ENCODE measurements at regions not wholly inside any gene's neighbourhood (a gene's known extent, or its start where the extent isn't known, plus 50 kb on each side); places are given as distances from the start of the nearest gene placed in this dataset.
"Not testable (repeated sequence)": the region's sequence is repeated elsewhere in the genome, so short reads cannot be mapped to it uniquely, and the experiment has no call there.

DNA sequence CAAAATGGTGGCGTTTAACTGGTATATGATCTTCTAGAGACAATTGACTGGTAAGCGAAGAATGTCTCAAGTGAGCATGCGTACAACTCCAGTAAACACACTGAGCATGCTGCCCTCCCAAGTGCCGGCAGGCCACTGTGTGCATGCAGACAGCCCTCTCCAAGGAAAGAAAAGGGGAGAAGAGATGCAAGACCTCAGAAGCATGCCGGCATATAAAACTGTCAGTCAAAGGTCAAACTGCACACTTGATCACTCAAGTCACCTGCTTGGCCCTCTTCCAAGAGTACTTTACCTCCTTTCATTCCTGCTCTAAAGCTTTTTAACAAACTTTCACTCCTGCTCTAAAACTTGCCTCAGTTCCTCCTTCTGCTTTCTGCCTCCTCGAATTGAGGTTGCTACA is 910.2 kb downstream of the TAF11L14 start:
- no peak for DNase-seq (ENCODE audit: low read depth, low spot score)

DNA sequence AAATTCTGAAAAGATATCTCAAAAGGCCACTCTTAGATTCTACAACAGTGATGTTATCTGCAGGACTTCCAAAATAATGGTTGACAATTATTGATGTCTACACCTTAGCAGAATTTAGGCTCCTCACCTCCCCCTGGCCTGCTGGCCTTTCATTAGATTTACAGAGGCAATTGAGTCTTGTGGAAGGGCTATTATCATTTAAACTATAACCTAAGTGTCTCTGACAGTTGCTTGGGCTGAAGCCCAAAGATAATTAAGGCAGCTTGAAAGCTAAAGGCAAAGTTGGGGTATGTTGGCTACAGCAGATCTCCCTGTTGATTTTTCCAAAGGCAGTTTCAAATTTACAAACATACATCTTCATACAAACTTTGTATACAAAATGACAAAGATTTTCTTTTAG is 912.3 kb downstream of the TAF11L14 start:
- DNase-seq (ENCODE audit: low read depth, low spot score), result no peak

DNA sequence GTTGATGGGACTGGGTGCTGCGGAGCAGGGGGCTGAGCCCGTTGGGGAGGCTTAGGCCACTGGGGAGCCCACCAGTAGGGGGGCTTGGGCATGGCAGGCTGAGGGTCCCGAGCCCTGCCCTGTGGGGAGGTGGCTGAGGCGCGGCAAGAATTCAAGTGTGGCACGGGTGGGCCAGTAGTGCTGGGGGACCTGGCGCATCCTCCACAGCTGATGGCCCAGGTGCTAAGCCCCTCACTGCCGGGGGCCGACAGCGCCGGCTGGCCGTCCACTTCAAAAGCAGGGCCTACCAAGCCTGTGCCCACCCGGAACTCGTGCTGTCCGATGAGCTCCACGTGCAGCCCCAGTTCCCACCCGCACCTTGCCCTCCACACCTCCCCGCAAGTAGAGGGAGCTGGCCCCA is 917.5 kb downstream of the TAF11L14 start:
- no peak for DNase-seq (ENCODE audit: low read depth, low spot score)

DNA sequence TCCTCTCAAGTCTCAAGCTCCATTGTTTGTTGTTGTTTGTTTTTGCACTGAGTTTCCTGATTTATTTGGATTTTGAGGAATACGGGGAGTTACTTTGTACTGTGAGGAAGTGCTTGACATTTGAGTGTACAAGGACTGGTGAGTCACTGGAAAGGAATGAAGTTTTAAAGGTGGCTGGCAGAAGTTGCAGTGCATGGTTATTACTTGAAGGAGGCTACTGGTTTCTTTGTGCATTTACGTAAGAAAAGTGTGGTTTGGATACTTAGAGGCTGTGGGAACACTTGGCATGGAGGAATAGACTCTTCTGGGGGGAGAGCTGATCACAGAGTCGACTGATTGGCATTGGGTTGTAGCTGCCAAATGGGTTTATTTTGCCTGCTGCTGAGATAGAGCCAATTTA is 919.0 kb downstream of the TAF11L14 start:
- no peak for DNase-seq (ENCODE audit: low read depth, low spot score)

DNA sequence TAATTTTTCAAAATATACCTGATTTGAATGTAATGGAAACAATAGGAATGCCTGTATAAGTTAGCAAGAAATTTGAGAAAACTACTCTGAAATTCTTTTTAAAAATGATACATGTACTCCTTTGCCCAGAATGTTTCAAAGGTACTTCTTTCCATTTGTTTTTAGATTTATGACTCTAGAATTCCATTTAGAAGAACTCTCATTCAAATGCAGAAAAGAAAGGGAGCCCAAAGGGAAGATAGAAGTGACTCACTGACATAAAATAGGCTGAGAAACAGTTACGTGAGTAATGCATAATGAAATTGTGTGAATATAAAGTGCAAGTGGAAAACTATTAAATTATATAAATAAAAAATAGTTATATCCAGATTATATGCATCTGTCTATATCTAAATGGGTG is 926.3 kb downstream of the TAF11L14 start:
- DNase-seq (ENCODE audit: low read depth, low spot score), result no peak

DNA sequence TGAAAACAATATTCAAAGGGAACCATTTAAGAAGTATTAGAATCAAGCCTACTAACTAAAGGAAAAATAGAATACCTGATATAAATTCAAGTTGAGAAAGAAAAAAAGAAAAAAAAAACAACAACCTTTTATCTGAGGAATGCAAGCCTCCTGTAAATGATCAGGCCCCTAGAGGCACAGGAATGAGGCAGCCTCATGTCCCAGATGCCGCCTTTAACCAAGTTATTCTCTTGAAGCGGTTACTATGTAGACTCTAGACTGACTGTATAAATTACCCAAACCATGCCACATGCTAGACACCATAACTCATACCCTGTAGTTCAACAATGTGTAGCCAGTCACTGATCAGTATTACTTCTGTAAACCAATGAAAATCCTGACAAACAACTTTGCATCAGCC is 929.6 kb downstream of the TAF11L14 start:
- no peak for DNase-seq (ENCODE audit: low read depth, low spot score)

DNA sequence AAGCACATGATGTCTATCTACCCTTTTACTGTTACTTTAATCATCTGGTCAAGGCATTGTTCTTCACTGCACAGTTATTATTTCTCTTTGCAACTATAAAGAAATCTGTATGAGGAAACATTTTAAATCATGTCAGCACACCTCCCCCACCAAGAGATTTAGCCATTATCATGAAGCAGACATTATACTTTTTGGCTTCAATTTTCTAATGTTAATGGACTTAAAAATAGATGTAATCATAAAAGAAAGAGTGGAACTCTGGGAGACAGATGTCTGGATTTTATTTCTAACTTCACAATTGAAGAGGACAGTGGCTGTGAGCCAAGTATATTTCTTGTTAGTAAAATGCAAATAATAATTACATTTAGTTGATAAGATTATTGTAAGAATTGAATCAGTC is 932.4 kb downstream of the TAF11L14 start:
- DNase-seq (ENCODE audit: low read depth, low spot score), result no peak

DNA sequence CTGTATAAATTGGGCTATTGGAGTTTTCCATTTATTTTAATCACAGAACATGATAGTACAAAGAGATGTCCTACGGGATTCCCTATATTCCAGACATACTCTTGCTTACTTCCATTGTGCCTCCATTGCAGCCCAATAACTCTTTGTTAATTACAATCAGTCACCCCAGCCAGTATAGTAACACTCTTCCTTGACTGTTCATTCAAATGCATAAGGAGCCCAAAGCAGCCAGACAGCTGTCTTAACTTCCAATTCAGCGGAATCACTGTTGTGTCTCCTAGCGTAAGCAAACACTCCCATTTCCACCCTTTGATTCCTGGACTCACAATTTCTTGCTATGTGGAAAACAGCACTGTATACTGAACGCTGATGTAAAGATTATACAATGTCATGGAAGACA is 942.3 kb downstream of the TAF11L14 start:
- DNase-seq (ENCODE audit: low read depth, low spot score), result no peak

DNA sequence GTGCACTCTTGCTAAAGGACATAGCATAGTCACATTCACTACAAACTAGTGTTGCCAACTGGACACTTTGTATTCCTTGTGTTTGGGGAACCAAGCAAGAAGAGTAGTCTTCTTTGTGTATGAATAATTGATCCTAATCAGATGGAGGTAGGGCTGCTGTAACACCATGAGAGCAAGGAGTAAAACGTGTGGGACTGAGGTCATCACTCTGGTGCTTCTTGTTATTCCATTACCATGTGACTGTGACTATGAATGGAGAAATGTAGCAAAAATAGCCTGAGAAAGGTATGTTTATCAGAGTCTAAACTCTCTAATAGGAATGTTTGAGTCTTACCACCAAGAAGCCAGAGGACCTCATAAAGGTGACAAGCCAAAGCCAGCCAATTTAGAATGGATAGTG is 966.9 kb downstream of the TAF11L14 start:
- no peak for DNase-seq (ENCODE audit: low read depth, low spot score)

DNA sequence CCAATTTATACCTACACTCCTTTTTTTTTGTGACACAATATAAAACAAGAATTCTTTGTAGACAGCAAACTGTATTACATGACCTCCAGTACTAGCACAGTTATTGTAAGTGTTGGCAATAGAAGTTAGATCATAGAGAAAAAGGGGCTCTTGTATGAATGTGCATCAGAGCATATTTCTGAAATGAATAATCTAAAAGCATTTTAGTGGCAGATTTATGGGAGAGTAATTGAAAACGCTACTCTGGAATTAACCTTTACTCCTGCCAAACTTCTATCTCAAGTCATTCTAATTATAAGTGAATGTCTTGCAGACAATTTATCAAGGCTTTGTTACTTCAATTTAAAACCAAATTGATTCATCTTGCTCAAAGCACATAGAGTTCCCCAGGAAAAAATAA is 968.1 kb downstream of the TAF11L14 start:
- DNase-seq (ENCODE audit: low read depth, low spot score), result no peak

DNA sequence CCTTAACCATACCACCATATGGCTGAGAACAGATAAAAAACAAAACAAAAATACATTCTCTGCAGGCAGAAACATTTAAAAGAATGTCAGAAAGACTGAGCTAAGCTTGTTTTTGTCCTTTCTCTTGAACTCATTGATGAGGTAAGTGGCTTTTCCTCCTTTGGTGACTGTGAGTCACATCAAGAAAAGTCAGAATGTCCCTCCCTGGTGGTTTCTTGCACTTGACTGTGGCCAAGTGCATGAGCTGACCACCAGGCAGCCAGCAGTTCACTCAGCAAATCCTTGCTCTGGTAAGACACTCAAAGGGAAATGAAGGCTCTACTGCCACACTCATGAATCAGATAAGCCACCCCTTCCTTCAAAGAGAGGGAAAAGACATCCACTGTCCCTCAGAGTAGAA is 970.9 kb downstream of the TAF11L14 start:
- DNase-seq (ENCODE audit: low read depth, low spot score), result no peak

DNA sequence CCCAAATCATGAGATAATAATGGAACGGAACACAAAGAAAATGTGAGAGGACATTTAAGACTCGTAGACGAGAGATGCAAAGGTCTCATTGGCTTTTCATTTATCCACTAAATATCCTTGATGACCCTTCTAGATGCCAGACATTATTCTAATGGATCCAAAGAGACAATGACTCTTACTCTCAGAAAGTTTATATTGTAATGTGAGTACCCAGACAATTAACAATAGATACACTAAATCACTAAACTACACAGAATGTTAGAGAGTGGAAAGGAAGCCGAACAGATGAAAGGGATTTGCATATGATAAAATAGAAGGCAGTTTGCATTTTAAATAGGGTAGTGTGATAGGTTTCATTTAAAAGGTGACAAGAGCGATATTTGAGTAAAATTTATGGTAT is 973.3 kb downstream of the TAF11L14 start:
- no peak for DNase-seq (ENCODE audit: low read depth, low spot score)

DNA sequence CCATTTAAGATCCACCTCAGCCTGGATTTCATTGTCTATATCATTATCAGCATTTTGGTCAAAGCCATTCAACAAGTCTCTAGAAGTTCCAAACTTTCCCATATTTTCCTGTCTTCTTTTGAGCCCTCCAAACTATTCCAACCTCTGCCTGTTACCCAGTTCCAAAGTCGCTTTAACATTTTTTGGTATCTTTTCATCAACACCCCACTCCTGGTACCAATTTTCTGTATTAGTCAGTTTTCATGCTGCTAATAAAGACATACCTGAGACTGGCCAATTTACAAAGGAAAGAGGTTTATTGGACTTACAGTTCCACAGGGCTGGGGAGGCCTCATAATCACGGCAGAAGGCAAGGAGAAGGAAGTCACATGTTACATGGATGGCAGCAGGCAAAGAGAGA is 982.9 kb downstream of the TAF11L14 start:
- not testable (repeated sequence) for DNase-seq (ENCODE audit: low read depth, low spot score)

DNA sequence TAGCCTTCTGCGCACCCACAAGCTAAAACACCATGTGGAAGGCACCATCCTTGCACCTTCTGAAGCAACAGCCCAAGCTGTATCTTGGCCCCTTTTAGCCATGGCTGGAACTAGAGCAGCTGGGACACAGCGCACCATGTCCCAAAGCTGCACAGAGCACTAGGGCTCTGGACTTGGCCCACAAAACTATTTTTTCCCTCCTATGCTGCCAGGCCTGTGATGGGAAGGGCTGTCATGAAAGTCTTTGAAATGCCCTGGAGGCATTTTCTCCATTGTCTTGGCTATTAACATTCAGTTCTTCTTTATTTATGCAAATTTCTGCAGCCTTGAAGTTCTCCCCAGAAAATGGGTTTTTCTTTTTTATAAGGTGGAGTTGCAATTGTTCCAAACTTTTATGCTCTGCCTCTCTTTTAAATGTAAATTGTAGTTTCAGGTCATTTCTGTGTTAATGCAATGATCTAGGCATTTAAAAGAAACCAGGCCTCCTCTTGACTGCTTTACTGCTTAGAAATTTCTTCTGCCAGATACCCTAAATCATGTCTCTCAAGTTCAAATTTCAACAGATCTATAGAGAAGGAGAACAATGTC is 996.3 kb downstream of the TAF11L14 start:
- no peak for DNase-seq (ENCODE audit: low read depth, low spot score)

DNA sequence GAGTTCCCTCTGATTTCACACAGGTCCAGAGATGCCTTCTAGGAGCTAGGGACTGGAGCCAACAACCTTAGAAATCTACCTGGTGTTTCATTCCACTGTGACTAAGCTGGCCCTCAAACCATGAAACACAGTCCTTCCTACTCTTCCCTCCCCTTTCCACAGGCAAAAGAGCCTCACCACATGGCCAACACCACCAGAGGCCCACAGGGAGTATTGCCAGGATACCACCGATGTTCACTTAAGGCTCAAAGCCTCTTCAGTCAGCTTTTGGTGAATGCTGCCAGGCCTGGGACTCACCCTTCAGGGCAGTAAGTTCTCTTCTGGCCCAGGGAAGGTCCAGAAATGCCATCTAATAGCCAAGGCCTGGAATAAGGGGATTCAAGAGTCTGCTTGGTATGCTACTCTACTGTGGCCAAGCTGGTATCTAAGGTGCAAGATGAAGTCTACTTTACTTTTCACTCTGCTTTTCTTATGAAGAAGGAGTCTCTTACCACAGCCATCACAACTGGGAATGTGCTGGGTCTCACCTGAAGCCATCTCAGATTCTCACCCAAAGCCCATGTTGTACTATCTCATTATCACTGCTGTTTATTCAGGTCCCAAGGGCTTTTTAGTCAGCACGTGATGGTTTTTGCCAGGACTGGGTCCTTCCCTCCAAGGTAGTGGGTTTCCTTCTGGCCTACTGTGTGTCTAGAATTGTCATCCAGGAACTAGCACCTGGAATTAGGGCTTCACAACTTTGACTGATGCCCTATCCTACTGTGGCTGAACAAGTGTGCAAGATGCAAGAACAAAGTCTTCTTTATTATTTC is 1018.4 kb downstream of the TAF11L14 start:
- no peak for DNase-seq (ENCODE audit: low read depth, low spot score)

DNA sequence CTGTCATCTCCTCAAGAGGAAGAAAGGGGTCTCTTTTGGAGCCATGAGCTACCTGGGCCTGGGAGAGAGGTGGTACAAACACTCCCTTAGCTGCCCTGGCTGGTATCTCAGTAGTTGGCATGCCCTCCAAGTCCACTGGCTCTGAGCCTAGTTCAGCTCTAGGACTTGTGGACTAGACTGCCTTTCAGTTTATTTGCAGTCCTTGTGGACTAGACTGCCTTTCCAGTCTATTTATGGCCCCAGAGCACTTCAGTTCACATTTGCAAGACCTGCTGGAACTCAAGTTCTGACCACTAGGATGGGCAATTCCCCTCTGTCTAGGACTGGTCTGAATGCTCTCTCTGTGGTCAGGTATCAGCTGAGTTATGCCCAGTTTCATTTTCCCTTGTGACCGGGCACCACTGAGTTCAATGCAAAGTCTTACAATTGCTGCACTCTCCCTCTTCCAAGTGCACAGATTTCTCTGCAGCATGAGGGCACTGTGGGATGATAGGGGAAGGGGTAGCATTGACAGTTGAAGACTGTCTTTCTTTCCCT is 1019.0 kb downstream of the TAF11L14 start:
- no peak for DNase-seq (ENCODE audit: low read depth, low spot score)

DNA sequence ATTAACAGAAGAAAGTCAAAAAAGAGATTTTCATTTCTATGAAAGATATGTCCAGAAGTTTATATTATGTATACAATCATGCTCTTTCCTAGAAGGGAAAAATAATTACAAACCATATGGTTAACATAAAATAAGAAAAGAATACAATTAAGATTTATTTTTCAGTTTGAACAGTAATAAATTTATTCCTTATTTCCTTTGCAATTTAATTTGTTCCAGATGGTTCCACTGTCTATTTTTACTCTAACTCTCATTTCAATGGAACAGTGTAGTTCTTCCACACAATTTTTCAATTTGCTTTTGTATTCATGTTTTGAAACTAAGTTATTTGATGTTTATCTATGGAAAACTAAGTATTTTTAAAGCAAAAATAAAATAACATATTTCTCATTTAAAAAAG is 1026.3 kb downstream of the TAF11L14 start:
- no peak for DNase-seq (ENCODE audit: low read depth, low spot score)

DNA sequence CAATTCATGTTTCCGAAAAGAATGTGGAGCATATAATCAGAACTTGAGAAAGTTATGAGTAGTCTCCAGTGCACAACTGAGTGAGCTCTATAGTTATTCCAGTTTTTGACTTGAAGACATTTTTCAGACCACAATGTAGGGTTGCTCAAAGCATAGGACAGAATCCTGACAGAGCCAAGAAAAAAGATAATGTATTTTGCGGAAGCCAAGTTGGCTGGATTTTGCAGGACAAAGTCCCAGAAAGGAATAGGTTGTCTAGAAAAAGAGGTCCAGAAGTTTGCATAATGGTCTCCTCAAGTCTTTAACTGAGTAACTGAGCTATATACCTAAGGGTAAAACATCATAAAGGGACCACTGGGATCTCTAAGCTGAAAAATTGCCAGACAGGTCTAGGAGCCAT is 1028.0 kb downstream of the TAF11L14 start:
- no peak for DNase-seq (ENCODE audit: low read depth, low spot score)

DNA sequence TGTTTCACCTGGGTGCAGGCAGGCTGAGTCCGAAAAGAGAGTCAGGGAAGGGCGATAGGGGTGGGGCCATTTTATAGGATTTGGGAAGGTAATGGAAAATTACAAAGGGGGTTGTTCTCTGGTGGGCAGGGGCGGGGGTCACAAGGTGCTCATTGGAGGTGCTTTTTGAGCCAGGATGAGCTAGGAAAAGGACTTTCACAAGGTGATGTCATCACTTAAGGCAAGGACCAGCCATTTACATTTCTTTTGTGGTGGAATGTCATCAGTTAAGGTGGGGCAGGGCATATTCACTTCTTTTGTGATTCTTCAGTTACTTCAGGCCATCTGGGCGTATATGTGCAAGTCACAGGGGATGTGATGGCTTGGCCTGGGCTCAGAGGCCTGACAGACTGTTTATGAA is 1040.0 kb downstream of the TAF11L14 start:
- DNase-seq (ENCODE audit: low read depth, low spot score), result not testable (repeated sequence)

DNA sequence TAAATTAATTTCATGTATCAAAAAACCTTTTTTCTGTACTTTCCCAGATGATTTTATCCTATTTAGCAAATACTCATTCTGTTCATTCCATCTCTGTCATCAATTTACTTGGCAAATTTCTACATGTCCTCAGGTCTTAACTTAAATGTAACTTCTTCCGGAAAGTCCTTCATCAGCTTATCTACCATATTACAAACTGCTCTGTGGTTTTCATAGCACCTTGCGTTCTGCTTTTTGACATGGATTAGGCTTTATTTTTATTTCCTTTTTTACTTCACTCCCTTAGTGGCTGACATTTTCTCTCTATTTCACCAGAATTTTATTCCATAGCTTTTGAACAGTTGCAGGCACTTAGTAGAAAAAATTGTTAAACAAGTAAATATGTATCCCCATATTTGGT is 1040.8 kb downstream of the TAF11L14 start:
- DNase-seq (ENCODE audit: low read depth, low spot score), result no peak

DNA sequence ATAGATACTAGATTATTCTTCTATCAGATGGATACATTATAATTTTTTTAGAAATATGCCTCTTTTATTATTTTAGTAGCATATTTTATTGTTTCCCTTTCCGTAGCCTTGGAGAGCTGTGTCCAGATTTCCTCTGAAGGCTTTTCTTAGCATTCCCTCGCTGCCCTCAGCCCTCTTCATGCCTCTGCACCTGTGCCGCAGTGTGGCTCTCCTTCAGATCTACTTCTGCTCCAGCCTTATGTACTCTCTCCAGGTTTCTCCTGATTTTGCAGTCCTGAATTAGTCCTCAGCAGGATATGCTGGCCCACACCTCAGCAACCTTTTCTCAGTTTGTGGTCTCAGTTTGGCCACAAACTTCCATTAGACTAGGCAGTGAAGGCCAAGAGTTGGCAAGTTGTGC is 1052.0 kb downstream of the TAF11L14 start:
- DNase-seq (ENCODE audit: low read depth, low spot score), result no peak

DNA sequence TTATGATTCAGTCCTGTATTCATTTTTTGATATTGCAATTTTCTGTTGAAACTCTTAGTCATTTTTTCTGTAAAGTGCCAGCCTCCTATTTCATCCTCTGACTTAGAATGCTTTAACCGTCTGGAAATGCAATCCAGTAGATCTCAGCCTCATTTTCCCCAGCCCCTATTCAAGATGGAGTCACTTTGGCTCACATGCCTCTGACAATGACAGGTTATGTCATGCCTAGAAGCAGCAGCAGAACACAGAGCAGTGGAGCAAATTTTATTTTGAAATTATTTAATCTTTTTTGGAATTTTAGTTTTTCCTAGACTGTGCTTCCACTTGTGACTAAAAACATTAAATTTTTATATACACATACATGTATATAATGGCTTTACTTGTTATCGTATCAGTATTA is 1053.2 kb downstream of the TAF11L14 start:
- DNase-seq (ENCODE audit: low read depth, low spot score), result no peak

DNA sequence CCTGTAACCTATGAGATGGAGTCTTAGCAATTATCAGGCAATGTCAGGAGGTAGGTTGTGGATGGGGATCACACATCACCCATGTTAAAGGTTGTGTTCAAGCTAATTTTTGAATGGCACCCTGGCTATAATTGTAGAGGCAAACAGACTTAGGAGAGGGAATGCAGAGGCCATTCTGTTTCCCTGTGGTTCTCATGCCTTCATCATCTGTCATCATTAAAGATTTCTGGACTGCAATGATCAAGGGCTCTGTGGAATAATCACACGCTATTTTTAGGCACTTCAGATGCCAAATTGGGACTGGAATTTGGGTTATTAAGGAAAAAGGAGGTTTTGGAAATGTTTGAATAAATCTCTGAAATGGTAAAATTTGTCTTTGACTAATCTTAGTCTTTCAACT is 1065.4 kb downstream of the TAF11L14 start:
- DNase-seq (ENCODE audit: low read depth, low spot score), result no peak
